Right lobe of liver (tissue), 6 donors: ENCODE measurements at regions not wholly inside any gene's neighbourhood (a gene's known extent, or its start where the extent isn't known, plus 50 kb on each side); places are given as distances from the start of the nearest gene placed in this dataset.
A peak's percentile ranks its signal among the peaks of the same experiment; 100 is the strongest.

Experiments used
- ATAC-seq, 4 donors: fragments of 200-7000 bp; cut with Tn5 transposase; one replicate each; pipeline ENCODE4 v1.9.1; 2020; ENCODE audit warnings: mild to moderate bottlenecking in 4 of 4, moderate library complexity in 4 of 4
- DNase-seq, 3 donors: peaks; one replicate each; pipeline ENCODE4 v3.0.0-alpha.2; 2020
- H3K27ac ChIP-seq, 3 donors: fragments of 200-600 bp; one replicate each; pipeline ENCODE4 v1.8.0; 2022
- H3K27me3 ChIP-seq, 2 donors: fragments of 200-600 bp; one replicate each; pipeline ENCODE4 v1.8.0; 2022
- H3K36me3 ChIP-seq, 4 donors: fragments of 200-600 bp; sonication (generic) in 1 of 4; one replicate each; pipeline versions ENCODE4 v1.5.1 to v1.8.0; 2017 to 2022; ENCODE audit warnings: control low read depth in 1 of 4
- H3K4me1 ChIP-seq, 4 donors: fragments of 200-600 bp; sonication (generic) in 1 of 4; one replicate each; pipeline versions ENCODE4 v1.5.1 to v1.8.0; 2017 to 2022; ENCODE audit warnings: control low read depth in 1 of 4
- H3K4me3 ChIP-seq, 3 donors: fragments of 200-600 bp; one replicate each; pipeline ENCODE4 v1.8.0; 2022
- H3K9me3 ChIP-seq, 4 donors: fragments of 200-600 bp; sonication (generic) in 1 of 4; one replicate each; pipeline versions ENCODE4 v1.5.1 to v1.8.0; 2017 to 2022; ENCODE audit warnings: control low read depth in 1 of 4
- CTCF ChIP-seq, 4 donors: fragments of 200-600 bp in 3 of 4; fragments of 450-650 bp in 1 of 4; IDR thresholded peaks; one replicate each; pipeline versions ENCODE4 v1.5.1 to v1.8.0; 2016 to 2022; ENCODE audit warnings: antibody characterized with exemption in 4 of 4, mild to moderate bottlenecking in 2 of 4
- POLR2A ChIP-seq: fragments of 450-650 bp; IDR thresholded peaks from one replicate; pipeline ENCODE4 v1.6.1; 2017; ENCODE audit warnings: antibody characterized with exemption, mild to moderate bottlenecking
- WGBS: methylation state at CpG from one replicate; pipeline ENCODE4 v1.1.6; 2018; ENCODE audit warnings: low coverage, low lambda C conversion rate; ENCODE audit not compliant: insufficient coverage; ENCODE audit errors: missing lambda C conversion rate; 5-methylcytosine and 5-hydroxymethylcytosine counted together
- intact Hi-C, 2 donors: fragments of 100-400 bp; cut with DNase I; formaldehyde crosslinking; loops; one replicate each; pipeline versions ENCODE4 v1.11.2 to v1.14.1; 2022
- donor health status: DM: no; HTN: yes; CAD: no.
- donor health status: DM: no; HTN: no; CAD: no.
- donor health status: DM: no; HTN: no; CAD: no.
- donor health status: DM: no; HTN: yes; CAD: no.
- donor health status: DM: no; HTN: yes; CAD: no.

GRCh38 chr2:236797411-236797810, 227.8 kb downstream of the ACKR3 start:
- H3K4me1 ChIP-seq = no peaks in the 10 kb centered on the region
- no peaks in the 10 kb centered on the region for H3K27me3 ChIP-seq
- no peak for TF ChIP-seq POLR2A
- TF ChIP-seq CTCF (IDR thresholded peaks at IDR 0.05) = no peak
- H3K4me3 ChIP-seq = no peak overlapping the region
- H3K27ac ChIP-seq = no peak overlapping the region
- WGBS = 61% methylated on average over 7 of the region's 7 CpGs
- intact Hi-C loops = no loop called here
- H3K9me3 ChIP-seq = no peaks in the 10 kb centered on the region
- ATAC-seq = no peak
- H3K36me3 ChIP-seq = no peaks in the 10 kb centered on the region
- no peak for DNase-seq

- WGBS = 96% methylated on average over 2 of the region's 3 CpGs
- H3K4me1 ChIP-seq = no peaks in the 10 kb centered on the region
Measured at GRCh38 chr2:236798491-236798890, 228.9 kb downstream of the ACKR3 start.

GRCh38 chr2:236799391-236800026, 229.9 kb downstream of the ACKR3 start:
- Histone ChIP-seq H3K9me3 (no peaks in the 10 kb centered on the region), H3K4me1 (no peaks in the 10 kb centered on the region), H3K4me3 (no peak overlapping the region), H3K36me3 (no peaks in the 10 kb centered on the region), H3K27ac (no peak overlapping the region), H3K27me3 (no peaks in the 10 kb centered on the region)
- DNase-seq (no peak), ATAC-seq (no peak)
- WGBS = 88% methylated on average over 6 of the region's 7 CpGs
- TF ChIP-seq CTCF (IDR thresholded peaks at IDR 0.05) = no peak
- TF ChIP-seq POLR2A = no peak
- intact Hi-C loops = no loop called here

More at GRCh38 chr2:236798491-236798890, 228.9 kb downstream of the ACKR3 start:
- no peaks in the 10 kb centered on the region for H3K9me3 ChIP-seq
- DNase-seq = no peak
- H3K4me3 ChIP-seq = no peak overlapping the region
- intact Hi-C loops = no loop called here
- no peak for ATAC-seq
- no peaks in the 10 kb centered on the region for H3K36me3 ChIP-seq
- TF ChIP-seq POLR2A (no peak), CTCF (IDR thresholded peaks at IDR 0.05) (no peak)
- H3K27ac ChIP-seq = no peak overlapping the region
- no peaks in the 10 kb centered on the region for H3K27me3 ChIP-seq

- intact Hi-C loops = no loop called here
Measured at GRCh38 chr2:236802862-236803261, 233.2 kb downstream of the ACKR3 start.

More at GRCh38 chr2:236802862-236803261, 233.2 kb downstream of the ACKR3 start:
- DNase-seq (peak in 2 of 3 donors; percentile 64 to 68), ATAC-seq (peak; percentile 76 to 92 (median 85))
- Histone ChIP-seq H3K27me3 (no peaks in the 10 kb centered on the region), H3K9me3 (no peaks in the 10 kb centered on the region), H3K27ac (no peak overlapping the region), H3K4me3 (no peak overlapping the region), H3K4me1 (no peaks in the 10 kb centered on the region), H3K36me3 (no peaks in the 10 kb centered on the region)
- 16% methylated on average over 3 of the region's 6 CpGs for WGBS
- TF ChIP-seq CTCF (IDR thresholded peaks at IDR 0.05) = no peak
- TF ChIP-seq POLR2A = peak; percentile 36
